B cell (primary cell): ENCODE measurements at regions not wholly inside any gene's neighbourhood (a gene's known extent, or its start where the extent isn't known, plus 50 kb on each side); places are given as distances from the start of the nearest gene placed in this dataset.

Experiments used
- ATAC-seq: fragments of 200-7000 bp; cut with Tn5 transposase; one replicate; pipeline ENCODE4 v1.10.0; 2021; ENCODE audit warnings: low read depth, mild to moderate bottlenecking, moderate number of reproducible peaks, moderate library complexity
- CTCF ChIA-PET: fragments of 350-600 bp; sonication (Branson Sonifier 250); formaldehyde crosslinking; loops from one replicate; lab custom pipeline; 2021; ENCODE audit warnings: antibody characterized with exemption, inconsistent platforms; lab: Charles Lee
- POLR2A ChIA-PET: fragments of 350-600 bp; sonication (Branson Sonifier 250); formaldehyde crosslinking; loops from one replicate; lab custom pipeline; 2021; ENCODE audit warnings: antibody characterized with exemption; lab: Charles Lee
- DNase-seq: peaks from one replicate; pipeline ENCODE4 v3.0.0; 2013
- H2AFZ ChIP-seq: 2 replicates; pipeline ENCODE4 v1.6.1; 2012; ENCODE audit warnings: mild to moderate bottlenecking, low read depth, low read length; ENCODE audit not compliant: insufficient read depth, poor library complexity, severe bottlenecking
- H3K27ac ChIP-seq, 2 donors: 1 replicate in 1 of 2; 2 replicates in 1 of 2; pipeline ENCODE4 v1.5.1; 2012 to 2013; ENCODE audit warnings: low read length in 2 of 2, mild to moderate bottlenecking in 2 of 2, moderate library complexity in 1 of 2
- H3K27me3 ChIP-seq, 4 experiments: fragments of 200-600 bp in 1 of 4; sonication (generic) in 1 of 4; replicated peaks in 1 of 4; 1 replicate in 2 of 4; 2 replicates in 2 of 4; pipeline versions ENCODE4 v1.6.1 to v1.7.0; 2013 to 2016; ENCODE audit warnings: low read length in 3 of 4, mild to moderate bottlenecking in 2 of 4, mixed read lengths in 1 of 4, moderate library complexity in 1 of 4; ENCODE audit not compliant: insufficient read depth in 4 of 4, control insufficient read depth in 3 of 4; ENCODE audit errors: control extremely low read depth in 1 of 4
- H3K36me3 ChIP-seq, 2 experiments: replicated peaks in 1 of 2; 1 replicate in 1 of 2; 2 replicates in 1 of 2; pipeline versions ENCODE4 v1.6.1 to v1.7.1; 2013; ENCODE audit warnings: low read length in 1 of 2; ENCODE audit not compliant: insufficient read depth in 2 of 2, control insufficient read depth in 1 of 2; ENCODE audit errors: control extremely low read depth in 1 of 2, extremely low read depth in 1 of 2
- H3K4me1 ChIP-seq, 2 donors: fragments of 200-600 bp in 1 of 2; sonication (generic) in 1 of 2; 1 replicate in 1 of 2; 2 replicates in 1 of 2; pipeline versions ENCODE4 v1.5.1 to v1.6.1; 2013 to 2017; ENCODE audit warnings: low read length in 2 of 2; ENCODE audit not compliant: control insufficient read depth in 2 of 2, insufficient read depth in 2 of 2
- H3K4me2 ChIP-seq: replicated peaks from 2 replicates; pipeline ENCODE3; 2012; ENCODE audit warnings: mild to moderate bottlenecking, low read depth, low read length; ENCODE audit not compliant: poor library complexity, severe bottlenecking
- H3K4me3 ChIP-seq, 5 experiments: fragments of 200-600 bp in 1 of 5; sonication (generic) in 1 of 5; 1 replicate in 3 of 5; 2 replicates in 2 of 5; pipeline versions ENCODE4 v1.5.1 to v1.7.0; 2011 to 2016; ENCODE audit warnings: low read length in 4 of 5, mild to moderate bottlenecking in 4 of 5, low read depth in 2 of 5, control low read depth in 1 of 5, moderate library complexity in 1 of 5; ENCODE audit not compliant: insufficient read depth in 1 of 5; ENCODE audit errors: control extremely low read depth in 1 of 5, extremely low read depth in 1 of 5
- H3K79me2 ChIP-seq: fragments of 200-600 bp; sonication (generic); one replicate; pipeline ENCODE4 v1.6.0; 2016; ENCODE audit warnings: low read length; ENCODE audit not compliant: control insufficient read depth, insufficient read depth
- H3K9ac ChIP-seq: fragments of 200-600 bp; sonication (generic); 2 replicates; pipeline ENCODE4 v1.6.1; 2017; ENCODE audit warnings: mild to moderate bottlenecking, low read length, moderate library complexity
- H3K9me3 ChIP-seq, 3 donors: one replicate each; pipeline versions ENCODE4 v1.6.1 to v1.7.1; 2013; ENCODE audit warnings: low read length in 2 of 3; ENCODE audit not compliant: control insufficient read depth in 2 of 3, insufficient read depth in 1 of 3; ENCODE audit errors: control extremely low read depth in 1 of 3
- H4K20me1 ChIP-seq: 2 replicates; pipeline ENCODE4 v1.6.0; 2012; ENCODE audit warnings: mild to moderate bottlenecking, low read length; ENCODE audit not compliant: insufficient read depth, control insufficient read depth, poor library complexity, severe bottlenecking
- H3K27ac Mint-ChIP-seq: one replicate; pipeline ENCODE4 v1.8.0; 2021; ENCODE audit warnings: mixed read lengths
- H3K27me3 Mint-ChIP-seq: one replicate; pipeline ENCODE4 v1.8.0; 2021; ENCODE audit warnings: mixed read lengths
- H3K4me1 Mint-ChIP-seq: one replicate; pipeline ENCODE4 v1.8.0; 2021; ENCODE audit warnings: mixed read lengths
- H3K4me3 Mint-ChIP-seq: one replicate; pipeline ENCODE4 v1.8.0; 2021; ENCODE audit warnings: mixed read lengths
- H3K9me3 Mint-ChIP-seq: one replicate; pipeline ENCODE4 v1.8.0; 2022; ENCODE audit warnings: mixed read lengths; ENCODE audit not compliant: insufficient read depth
- EZH2 ChIP-seq: IDR thresholded peaks from 2 replicates; pipeline ENCODE4 v1.6.1; 2012; ENCODE audit warnings: borderline replicate concordance, low read depth, mild to moderate bottlenecking, moderate library complexity, low read length; ENCODE audit not compliant: insufficient read depth, poor library complexity, severe bottlenecking
- WGBS: methylation state at CpG from one replicate; pipeline ENCODE4 v1.1.5; 2013; ENCODE audit warnings: missing lambda C conversion rate; ENCODE audit not compliant: insufficient coverage; 5-methylcytosine and 5-hydroxymethylcytosine counted together
- intact Hi-C: fragments of 100-400 bp; cut with micrococcal nuclease; formaldehyde crosslinking; loops from one replicate; pipeline ENCODE4 v1.10.0; 2022
- TF ChIP-seq, protein P1 (sequence below): fragments of 200-600 bp; IDR thresholded peaks from one replicate; pipeline ENCODE4 v1.8.0; 2022; ENCODE audit warnings: antibody characterized with exemption, mild to moderate bottlenecking

DNA sequence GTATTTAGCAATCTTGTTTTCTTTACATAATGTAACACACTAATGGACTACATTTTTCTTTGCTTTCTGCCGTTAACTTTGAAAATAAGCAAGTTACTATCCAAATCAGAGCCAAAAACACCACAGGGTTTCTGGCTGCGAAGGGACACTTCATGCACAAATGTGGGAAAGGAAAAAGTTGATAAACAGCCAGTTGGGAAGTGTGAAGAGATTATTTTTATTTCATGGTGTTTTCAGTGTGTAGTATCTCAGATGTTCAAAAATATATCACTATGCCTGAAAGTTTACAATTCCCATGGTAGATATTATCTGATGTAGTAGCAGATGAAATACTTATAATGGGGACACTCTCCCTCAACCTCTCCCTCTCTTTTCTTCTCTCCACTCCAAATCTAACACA is 135.3 kb downstream of the CETN3 start:
- H3K27me3 Mint-ChIP-seq: peaks cover 9% of the 10 kb centered on the region
- WGBS: 100% methylated on average over 1 of the region's 2 CpGs

GRCh38 chr5:90267646-90268045 is 141.9 kb downstream of the CETN3 start:
- Mint-ChIP-seq H3K9me3 (no peaks in the 10 kb centered on the region), H3K27me3 (peaks cover 2% of the 10 kb centered on the region), H3K27ac (no peak overlapping the region), H3K4me3 (no peak overlapping the region), H3K4me1 (peaks cover 7% of the 10 kb centered on the region)
- no peaks in the 10 kb centered on the region for H3K9me3 ChIP-seq
- no peak overlapping the region for H3K27ac ChIP-seq
- ChIA-PET CTCF (interaction anchor here (5.8 kb wide), 1 partner anchor 1540 kb away, joined by 159 read pairs; no protein-coding TSS in a partner anchor), POLR2A (no interaction called here)
- no peaks in the 10 kb centered on the region for H3K79me2 ChIP-seq
- H2AFZ ChIP-seq: no peak overlapping the region
- H3K36me3 ChIP-seq: no peaks in the 10 kb centered on the region
- no peaks in the 10 kb centered on the region for H4K20me1 ChIP-seq
- no peak overlapping the region for H3K4me2 ChIP-seq
- 100% methylated on average over 5 of the region's 8 CpGs for WGBS
- peaks cover 6 to 7% of the 10 kb centered on the region in 2 donors for H3K4me1 ChIP-seq
- H3K4me3 ChIP-seq: no peak overlapping the region
- no peak for DNase-seq
- intact Hi-C loops: loop anchor here (2.0 to 5.0 kb wide), 2 partner anchors 515 to 1390 kb away; no protein-coding TSS in a partner anchor
- H3K27me3 ChIP-seq: no peaks in the 10 kb centered on the region
- TF ChIP-seq EZH2: no peak
- TF ChIP-seq, protein P1, sequence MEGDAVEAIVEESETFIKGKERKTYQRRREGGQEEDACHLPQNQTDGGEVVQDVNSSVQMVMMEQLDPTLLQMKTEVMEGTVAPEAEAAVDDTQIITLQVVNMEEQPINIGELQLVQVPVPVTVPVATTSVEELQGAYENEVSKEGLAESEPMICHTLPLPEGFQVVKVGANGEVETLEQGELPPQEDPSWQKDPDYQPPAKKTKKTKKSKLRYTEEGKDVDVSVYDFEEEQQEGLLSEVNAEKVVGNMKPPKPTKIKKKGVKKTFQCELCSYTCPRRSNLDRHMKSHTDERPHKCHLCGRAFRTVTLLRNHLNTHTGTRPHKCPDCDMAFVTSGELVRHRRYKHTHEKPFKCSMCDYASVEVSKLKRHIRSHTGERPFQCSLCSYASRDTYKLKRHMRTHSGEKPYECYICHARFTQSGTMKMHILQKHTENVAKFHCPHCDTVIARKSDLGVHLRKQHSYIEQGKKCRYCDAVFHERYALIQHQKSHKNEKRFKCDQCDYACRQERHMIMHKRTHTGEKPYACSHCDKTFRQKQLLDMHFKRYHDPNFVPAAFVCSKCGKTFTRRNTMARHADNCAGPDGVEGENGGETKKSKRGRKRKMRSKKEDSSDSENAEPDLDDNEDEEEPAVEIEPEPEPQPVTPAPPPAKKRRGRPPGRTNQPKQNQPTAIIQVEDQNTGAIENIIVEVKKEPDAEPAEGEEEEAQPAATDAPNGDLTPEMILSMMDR: no peak
- no peak overlapping the region for H3K9ac ChIP-seq
- no peak for ATAC-seq

More for the DNA sequence above, 135.3 kb downstream of the CETN3 start:
- no peaks in the 10 kb centered on the region for H3K27me3 ChIP-seq
- no peak overlapping the region for H2AFZ ChIP-seq
- no peak for TF ChIP-seq EZH2
- TF ChIP-seq, protein P1: no peak
- POLR2A ChIA-PET: no interaction called here
- H3K4me3 Mint-ChIP-seq: no peak overlapping the region
- CTCF ChIA-PET: interaction anchor here (3.1 kb wide), 1 partner anchor 8 kb away, joined by 11 read pairs; no protein-coding TSS in a partner anchor
- no peak overlapping the region for H3K4me3 ChIP-seq
- no peaks in the 10 kb centered on the region for H3K4me1 ChIP-seq
- no peaks in the 10 kb centered on the region for H3K9me3 ChIP-seq
- no peak overlapping the region for H3K4me2 ChIP-seq
- no peak overlapping the region for H3K27ac ChIP-seq
- no peaks in the 10 kb centered on the region for H3K79me2 ChIP-seq
- ATAC-seq: no peak
- no peak overlapping the region for H3K9ac ChIP-seq
- no peaks in the 10 kb centered on the region for H4K20me1 ChIP-seq
- no peaks in the 10 kb centered on the region for H3K36me3 ChIP-seq
- no peaks in the 10 kb centered on the region for H3K4me1 Mint-ChIP-seq
- H3K27ac Mint-ChIP-seq: no peak overlapping the region
- DNase-seq: no peak
- intact Hi-C loops: no loop called here
- H3K9me3 Mint-ChIP-seq: no peaks in the 10 kb centered on the region
